ENCODE measurements at regions not wholly inside any gene's neighbourhood (a gene's known extent, or its start where the extent isn't known, plus 50 kb on each side); places are given as distances from the start of the nearest gene placed in this dataset.

DNA sequence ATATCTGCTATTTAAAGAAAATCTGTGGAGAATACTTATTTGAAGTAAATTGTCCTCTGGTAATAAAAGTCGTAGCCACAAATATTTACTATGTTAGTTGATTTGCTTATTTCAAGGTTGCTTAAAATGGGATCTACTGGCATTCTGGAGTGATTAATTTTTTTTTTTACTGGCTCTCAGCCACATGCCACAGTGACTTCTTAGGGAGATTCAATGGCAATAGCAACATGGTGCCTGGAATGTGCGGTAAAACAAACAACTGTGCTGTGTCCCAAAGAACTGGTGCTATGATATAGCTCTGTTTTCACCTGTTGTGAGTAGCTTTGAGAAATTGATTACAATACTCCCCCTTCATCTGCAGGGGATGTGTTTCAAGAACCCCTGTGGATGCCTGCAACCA lies 324.3 kb downstream of the GPAT3 start:
- no peak for TF ChIP-seq GMEB1 (CRISPR knock-in tag; IDR thresholded peaks at IDR 0.05)
- TF ChIP-seq PHF8 (IDR thresholded peaks at IDR 0.05; ENCODE audit: borderline replicate concordance, low read length), result no peak
- no peak for TF ChIP-seq TEAD1 (CRISPR knock-in tag; IDR thresholded peaks at IDR 0.05)
- TF ChIP-seq SMAD1 (IDR thresholded peaks at IDR 0.05; ENCODE audit: low read depth, low read length, partially characterized antibody), result no peak
- TF ChIP-seq TCF3 (CRISPR knock-in tag; IDR thresholded peaks at IDR 0.05), result no peak
- TF ChIP-seq SIN3A (IDR thresholded peaks at IDR 0.05; ENCODE audit: borderline replicate concordance in 2 of 2, control insufficient read depth in 1 of 2, low read depth in 2 of 2, low read length in 2 of 2), result no peak
- TF ChIP-seq TAF1 (IDR thresholded peaks at IDR 0.05; ENCODE audit: control insufficient read depth, extremely low read depth, insufficient read depth, low read length, severe bottlenecking), result no peak
- TF ChIP-seq USF2 (CRISPR knock-in tag; IDR thresholded peaks at IDR 0.05), result no peak
- TF ChIP-seq, protein P1, sequence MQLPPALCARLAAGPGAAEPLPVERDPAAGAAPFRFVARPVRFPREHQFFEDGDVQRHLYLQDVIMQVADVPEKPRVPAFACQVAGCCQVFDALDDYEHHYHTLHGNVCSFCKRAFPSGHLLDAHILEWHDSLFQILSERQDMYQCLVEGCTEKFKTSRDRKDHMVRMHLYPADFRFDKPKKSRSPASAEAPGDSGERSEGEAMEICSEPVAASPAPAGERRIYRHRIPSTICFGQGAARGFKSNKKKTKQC (CRISPR knock-in tag; IDR thresholded peaks at IDR 0.05), result no peak
- no peak for TF ChIP-seq POU5F1 (IDR thresholded peaks at IDR 0.05; ENCODE audit: borderline replicate concordance, low read depth, low read length, partially characterized antibody)
- TF ChIP-seq SMAD3 (CRISPR knock-in tag; conservative IDR thresholded peaks at IDR 0.05), result no peak
- TF ChIP-seq, protein P2, sequence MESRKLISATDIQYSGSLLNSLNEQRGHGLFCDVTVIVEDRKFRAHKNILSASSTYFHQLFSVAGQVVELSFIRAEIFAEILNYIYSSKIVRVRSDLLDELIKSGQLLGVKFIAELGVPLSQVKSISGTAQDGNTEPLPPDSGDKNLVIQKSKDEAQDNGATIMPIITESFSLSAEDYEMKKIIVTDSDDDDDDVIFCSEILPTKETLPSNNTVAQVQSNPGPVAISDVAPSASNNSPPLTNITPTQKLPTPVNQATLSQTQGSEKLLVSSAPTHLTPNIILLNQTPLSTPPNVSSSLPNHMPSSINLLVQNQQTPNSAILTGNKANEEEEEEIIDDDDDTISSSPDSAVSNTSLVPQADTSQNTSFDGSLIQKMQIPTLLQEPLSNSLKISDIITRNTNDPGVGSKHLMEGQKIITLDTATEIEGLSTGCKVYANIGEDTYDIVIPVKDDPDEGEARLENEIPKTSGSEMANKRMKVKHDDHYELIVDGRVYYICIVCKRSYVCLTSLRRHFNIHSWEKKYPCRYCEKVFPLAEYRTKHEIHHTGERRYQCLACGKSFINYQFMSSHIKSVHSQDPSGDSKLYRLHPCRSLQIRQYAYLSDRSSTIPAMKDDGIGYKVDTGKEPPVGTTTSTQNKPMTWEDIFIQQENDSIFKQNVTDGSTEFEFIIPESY (CRISPR knock-in tag; IDR thresholded peaks at IDR 0.05), result no peak

Measured in K562 (cell line).